Peyer's patch (tissue), 4 donors: ENCODE measurements at regions not wholly inside any gene's neighbourhood (a gene's known extent, or its start where the extent isn't known, plus 50 kb on each side); places are given as distances from the start of the nearest gene placed in this dataset.

ENCODE experiments used
- DNase-seq, 3 donors: peaks; one replicate each; pipeline ENCODE4 v3.0.0-alpha.2; 2017 to 2019
- H3K27ac ChIP-seq, 4 donors: fragments of 200-600 bp; sonication (generic); one replicate each; pipeline ENCODE4 v1.5.1; 2016 to 2019
- H3K27me3 ChIP-seq, 2 donors: fragments of 200-600 bp; sonication (generic); one replicate each; pipeline ENCODE4 v1.5.1; 2019
- H3K36me3 ChIP-seq, 3 donors: fragments of 200-600 bp; sonication (generic); one replicate each; pipeline ENCODE4 v1.5.1; 2016 to 2019
- H3K4me1 ChIP-seq, 4 donors: fragments of 200-600 bp; sonication (generic); one replicate each; pipeline ENCODE4 v1.5.1; 2016 to 2019
- H3K4me3 ChIP-seq, 4 donors: fragments of 200-600 bp; sonication (generic); 1 replicate in 3 of 4; 2 replicates in 1 of 4; pipeline ENCODE4 v1.5.1; 2016 to 2019; ENCODE audit warnings: mild to moderate bottlenecking in 1 of 4
- H3K9me3 ChIP-seq, 4 donors: fragments of 200-600 bp; sonication (generic); one replicate each; pipeline ENCODE4 v1.5.1; 2016 to 2019; ENCODE audit warnings: mild to moderate bottlenecking in 1 of 4
- POLR2A ChIP-seq, 2 donors: fragments of 450-650 bp; IDR thresholded peaks; one replicate each; pipeline ENCODE4 v1.5.1; 2017; ENCODE audit warnings: antibody characterized with exemption in 2 of 2, mild to moderate bottlenecking in 2 of 2, moderate library complexity in 2 of 2
- TF ChIP-seq, protein P1 (sequence below), 6 experiments: fragments of 450-650 bp in 4 of 6; fragments of 200-600 bp in 2 of 6; sonication (generic) in 1 of 6; IDR thresholded peaks; one replicate each; pipeline ENCODE4 v1.5.1; 2017 to 2019; ENCODE audit warnings: antibody characterized with exemption in 6 of 6, mild to moderate bottlenecking in 3 of 6, moderate library complexity in 1 of 6

DNA sequence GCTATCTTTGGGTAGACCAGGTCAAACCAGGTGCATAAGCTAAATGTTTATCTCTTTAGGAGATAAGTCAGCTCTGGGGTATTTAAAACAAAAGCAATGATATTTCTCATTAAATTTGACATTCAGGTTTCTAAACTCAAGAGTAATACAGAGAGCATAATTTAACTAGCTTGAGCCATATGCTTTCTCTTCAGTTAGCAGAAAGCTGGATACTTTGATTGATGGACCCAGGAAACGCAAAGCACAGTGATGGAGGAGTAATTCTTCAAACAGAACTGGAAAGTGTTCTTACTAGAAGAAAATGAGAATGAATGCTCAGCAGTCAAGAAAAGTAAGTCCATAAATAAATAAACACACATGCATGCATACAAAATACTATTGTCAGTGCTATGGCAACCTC lies 885.7 kb upstream of the RAG2 start:
- H3K4me3 ChIP-seq: no peak overlapping the region
- H3K9me3 ChIP-seq: no peaks in the 10 kb centered on the region
- TF ChIP-seq, protein P1, sequence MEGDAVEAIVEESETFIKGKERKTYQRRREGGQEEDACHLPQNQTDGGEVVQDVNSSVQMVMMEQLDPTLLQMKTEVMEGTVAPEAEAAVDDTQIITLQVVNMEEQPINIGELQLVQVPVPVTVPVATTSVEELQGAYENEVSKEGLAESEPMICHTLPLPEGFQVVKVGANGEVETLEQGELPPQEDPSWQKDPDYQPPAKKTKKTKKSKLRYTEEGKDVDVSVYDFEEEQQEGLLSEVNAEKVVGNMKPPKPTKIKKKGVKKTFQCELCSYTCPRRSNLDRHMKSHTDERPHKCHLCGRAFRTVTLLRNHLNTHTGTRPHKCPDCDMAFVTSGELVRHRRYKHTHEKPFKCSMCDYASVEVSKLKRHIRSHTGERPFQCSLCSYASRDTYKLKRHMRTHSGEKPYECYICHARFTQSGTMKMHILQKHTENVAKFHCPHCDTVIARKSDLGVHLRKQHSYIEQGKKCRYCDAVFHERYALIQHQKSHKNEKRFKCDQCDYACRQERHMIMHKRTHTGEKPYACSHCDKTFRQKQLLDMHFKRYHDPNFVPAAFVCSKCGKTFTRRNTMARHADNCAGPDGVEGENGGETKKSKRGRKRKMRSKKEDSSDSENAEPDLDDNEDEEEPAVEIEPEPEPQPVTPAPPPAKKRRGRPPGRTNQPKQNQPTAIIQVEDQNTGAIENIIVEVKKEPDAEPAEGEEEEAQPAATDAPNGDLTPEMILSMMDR (IDR thresholded peaks at IDR 0.05): no peak
- no peak for TF ChIP-seq POLR2A (IDR thresholded peaks at IDR 0.05)
- no peaks in the 10 kb centered on the region for H3K36me3 ChIP-seq
- H3K27ac ChIP-seq: no peak overlapping the region
- DNase-seq: no peak
- no peaks in the 10 kb centered on the region for H3K27me3 ChIP-seq
- no peaks in the 10 kb centered on the region for H3K4me1 ChIP-seq

DNA sequence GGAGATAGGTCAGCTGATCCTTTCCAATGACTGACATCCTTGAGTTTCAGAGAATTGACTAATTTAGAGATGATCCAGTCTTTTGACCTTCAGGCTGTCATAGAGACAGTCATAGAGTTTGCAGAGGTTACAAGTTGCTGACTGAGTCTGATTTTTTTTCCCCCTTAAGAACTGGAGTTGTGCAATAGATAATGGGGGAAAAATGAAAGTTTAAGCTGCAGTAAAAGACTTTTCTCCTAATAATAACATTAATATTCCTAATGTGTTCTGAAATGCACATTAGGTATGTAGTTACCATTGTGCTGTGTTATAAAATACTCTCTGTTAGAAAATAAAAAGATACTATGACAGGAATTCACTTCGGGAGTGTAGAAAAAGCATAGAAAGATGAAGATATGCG lies 876.9 kb upstream of the RAG2 start:
- H3K27ac ChIP-seq: no peak overlapping the region
- no peaks in the 10 kb centered on the region for H3K27me3 ChIP-seq
- H3K9me3 ChIP-seq: no peaks in the 10 kb centered on the region
- DNase-seq: no peak
- TF ChIP-seq, protein P1 (IDR thresholded peaks at IDR 0.05): no peak
- TF ChIP-seq POLR2A (IDR thresholded peaks at IDR 0.05): no peak
- H3K4me1 ChIP-seq: no peaks in the 10 kb centered on the region
- no peak overlapping the region for H3K4me3 ChIP-seq
- H3K36me3 ChIP-seq: no peaks in the 10 kb centered on the region

DNA sequence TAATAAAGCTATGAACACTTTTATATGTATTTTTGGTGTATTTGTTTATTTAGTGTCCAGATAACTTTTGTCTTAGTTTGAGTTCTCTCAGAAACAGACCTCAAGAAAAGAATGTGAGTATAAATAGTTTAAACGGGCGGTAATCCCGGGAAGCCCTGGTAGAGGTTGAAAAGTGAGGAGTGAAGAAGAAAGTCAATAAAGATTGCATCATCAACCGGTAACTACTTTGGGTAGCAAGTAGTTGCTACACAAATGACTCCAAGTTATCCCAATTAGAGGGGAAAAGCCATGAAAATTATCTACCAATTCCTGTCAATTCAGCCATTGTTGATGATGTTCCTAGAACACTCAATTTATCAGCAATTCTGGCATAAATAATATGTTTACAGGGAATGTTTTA lies 870.3 kb upstream of the RAG2 start:
- H3K36me3 ChIP-seq: no peaks in the 10 kb centered on the region
- TF ChIP-seq, protein P1 (IDR thresholded peaks at IDR 0.05): no peak
- TF ChIP-seq POLR2A (IDR thresholded peaks at IDR 0.05): no peak
- no peaks in the 10 kb centered on the region for H3K9me3 ChIP-seq
- no peaks in the 10 kb centered on the region for H3K4me1 ChIP-seq
- H3K27me3 ChIP-seq: no peaks in the 10 kb centered on the region
- H3K27ac ChIP-seq: no peak overlapping the region
- DNase-seq: no peak
- H3K4me3 ChIP-seq: no peak overlapping the region

DNA sequence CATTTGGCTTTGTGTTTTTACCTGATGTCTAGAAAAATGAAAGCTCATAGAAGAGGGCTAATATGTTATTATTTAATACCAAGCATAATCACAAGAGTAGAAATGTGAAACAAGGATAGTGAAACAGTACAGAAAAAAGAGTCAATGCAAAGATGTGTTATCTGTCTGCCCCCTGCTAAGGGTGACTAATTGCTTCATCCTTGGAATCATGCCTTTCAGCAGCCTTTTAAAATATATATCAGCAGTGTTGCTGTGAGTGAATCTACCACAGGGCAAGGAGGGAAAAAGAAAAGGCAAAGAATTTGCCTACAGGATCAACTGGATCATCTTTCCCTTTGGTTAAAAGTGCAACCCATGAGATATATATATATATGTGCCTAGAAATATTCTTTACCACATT lies 867.2 kb upstream of the RAG2 start:
- Histone ChIP-seq H3K27me3 (no peaks in the 10 kb centered on the region), H3K27ac (no peak overlapping the region), H3K36me3 (no peaks in the 10 kb centered on the region), H3K4me3 (no peak overlapping the region), H3K4me1 (no peaks in the 10 kb centered on the region), H3K9me3 (no peaks in the 10 kb centered on the region)
- no peak for DNase-seq
- no peak for TF ChIP-seq POLR2A (IDR thresholded peaks at IDR 0.05)
- TF ChIP-seq, protein P1 (IDR thresholded peaks at IDR 0.05): no peak

DNA sequence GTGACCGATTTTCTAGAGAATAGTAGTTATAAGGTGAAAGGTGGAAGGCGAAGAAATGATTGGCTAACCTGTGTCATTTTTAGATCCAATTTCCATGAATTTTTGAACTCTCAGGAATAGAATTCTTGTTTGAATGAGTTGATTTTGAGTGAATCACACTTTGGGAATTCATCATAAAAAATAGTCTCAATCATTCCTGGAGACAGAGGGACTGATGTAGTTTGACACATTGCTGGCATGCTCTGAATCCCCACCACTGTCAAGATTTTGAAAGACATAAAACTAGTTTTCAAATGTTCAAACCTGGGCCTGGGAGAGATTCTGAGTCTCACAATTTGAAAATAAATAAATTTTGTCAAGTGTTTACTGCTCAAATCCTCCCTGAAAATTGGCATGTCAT lies 861.4 kb upstream of the RAG2 start:
- DNase-seq: no peak
- no peaks in the 10 kb centered on the region for H3K4me1 ChIP-seq
- TF ChIP-seq, protein P1 (IDR thresholded peaks at IDR 0.05): no peak
- no peak for TF ChIP-seq POLR2A (IDR thresholded peaks at IDR 0.05)
- no peak overlapping the region for H3K27ac ChIP-seq
- no peak overlapping the region for H3K4me3 ChIP-seq
- no peaks in the 10 kb centered on the region for H3K9me3 ChIP-seq
- H3K36me3 ChIP-seq: no peaks in the 10 kb centered on the region
- H3K27me3 ChIP-seq: no peaks in the 10 kb centered on the region

DNA sequence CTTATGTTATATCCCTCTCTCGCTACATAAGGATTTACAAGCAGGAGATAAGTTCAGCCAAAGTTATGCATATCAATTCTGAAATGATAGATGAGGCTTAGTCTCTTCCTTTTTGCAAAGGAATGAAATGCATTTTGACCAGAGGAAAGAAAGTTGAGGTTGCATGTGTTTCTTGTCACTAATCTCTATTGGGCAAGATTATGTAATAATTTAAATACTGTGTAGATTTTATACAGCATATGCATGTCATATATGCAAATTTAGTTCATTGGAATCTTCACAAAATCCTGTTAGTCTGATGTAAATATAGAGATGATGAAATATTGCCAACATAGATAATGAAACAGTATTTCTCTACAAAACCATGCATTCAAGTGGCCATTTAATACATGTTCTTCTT lies 858.7 kb upstream of the RAG2 start:
- no peak for DNase-seq
- no peak overlapping the region for H3K4me3 ChIP-seq
- H3K9me3 ChIP-seq: no peaks in the 10 kb centered on the region
- H3K36me3 ChIP-seq: no peaks in the 10 kb centered on the region
- no peak overlapping the region for H3K27ac ChIP-seq
- H3K27me3 ChIP-seq: no peaks in the 10 kb centered on the region
- no peaks in the 10 kb centered on the region for H3K4me1 ChIP-seq
- TF ChIP-seq, protein P1 (IDR thresholded peaks at IDR 0.05): no peak
- TF ChIP-seq POLR2A (IDR thresholded peaks at IDR 0.05): no peak
